Forelimb muscle (tissue), 1 donor: ENCODE measurements at regions not wholly inside any gene's neighbourhood (a gene's known extent, or its start where the extent isn't known, plus 50 kb on each side); places are given as distances from the start of the nearest gene placed in this dataset.

Experiments used
- DNase-seq: peaks from one replicate; pipeline ENCODE4 v3.0.0-alpha.2; 2013; ENCODE audit warnings: low read depth

DNA sequence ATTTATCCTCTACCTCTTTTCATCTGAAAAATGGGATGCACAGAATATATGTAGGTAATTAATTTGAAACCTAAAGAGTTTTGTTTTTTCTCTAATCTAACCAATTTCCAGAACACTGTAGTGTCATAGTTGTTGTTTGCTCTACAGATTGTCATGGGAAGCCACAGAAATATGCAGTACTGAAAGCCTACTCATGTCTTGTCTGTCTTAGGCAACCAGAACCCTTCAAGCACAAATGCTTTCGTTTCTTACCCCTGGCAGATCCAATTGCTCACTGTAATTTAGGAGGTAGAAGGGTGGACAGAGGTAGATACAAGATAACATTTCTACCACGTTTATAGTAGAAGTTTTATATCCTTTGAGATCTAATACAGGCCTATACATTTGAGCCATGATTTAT, 330.2 kb upstream of the NOVA1 start:
- no peak for DNase-seq

DNA sequence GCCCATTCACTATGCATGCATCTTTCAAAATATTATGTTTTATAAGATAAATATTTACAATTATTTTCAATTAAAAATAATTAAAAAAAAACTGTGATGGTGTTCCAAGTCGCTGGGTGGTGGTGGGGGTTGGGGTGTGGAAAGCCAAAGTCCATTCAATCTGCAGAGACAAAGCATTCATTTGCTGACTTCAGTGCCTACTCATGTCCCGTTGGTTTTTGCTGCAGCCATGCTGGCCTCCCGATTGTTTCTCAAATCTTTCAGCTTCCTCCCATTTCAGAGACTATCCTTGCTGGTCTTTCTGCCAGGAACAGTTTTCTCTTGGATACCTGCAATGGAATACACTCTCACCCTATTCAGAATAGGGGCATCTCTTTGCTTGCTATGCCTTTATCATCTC, 331.5 kb upstream of the NOVA1 start:
- no peak for DNase-seq

DNA sequence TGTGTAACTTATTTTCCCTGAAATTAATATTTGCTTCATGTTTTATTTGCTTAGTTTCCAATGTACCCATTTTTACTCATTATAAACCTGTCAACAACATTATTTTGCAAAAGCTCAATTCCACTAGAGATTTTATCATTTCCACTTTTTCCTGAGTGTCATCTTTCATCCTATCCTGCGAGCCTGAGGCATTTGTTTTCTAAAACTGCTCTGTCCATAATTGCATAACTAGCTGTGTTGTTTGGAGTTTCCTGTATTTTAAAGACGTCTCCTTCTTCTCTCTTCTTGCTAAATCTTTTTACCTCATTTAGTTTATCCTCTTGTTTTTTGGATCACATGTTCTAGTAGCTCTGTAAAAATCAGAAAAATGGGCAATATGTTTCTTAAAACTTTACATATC, 332.7 kb upstream of the NOVA1 start:
- no peak for DNase-seq

DNA sequence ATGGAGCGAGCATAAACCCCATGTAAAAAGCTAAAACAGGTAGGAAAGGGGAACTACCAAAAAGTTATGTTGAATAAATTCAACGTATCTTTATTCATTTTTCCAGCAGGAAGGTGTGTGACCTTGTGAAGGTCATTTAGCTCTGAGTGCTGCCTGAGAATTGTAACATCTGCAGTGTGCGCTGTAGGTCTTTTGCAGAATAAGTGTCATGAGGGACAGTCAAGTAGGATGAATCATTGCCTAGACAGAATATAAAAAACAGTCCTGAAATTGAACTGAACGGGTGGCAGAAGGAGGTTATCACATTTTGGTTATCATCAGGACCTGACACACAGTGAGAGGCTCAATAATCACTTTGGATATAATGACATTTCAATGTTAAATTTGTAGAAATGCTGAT, 334.8 kb upstream of the NOVA1 start:
- no peak for DNase-seq

DNA sequence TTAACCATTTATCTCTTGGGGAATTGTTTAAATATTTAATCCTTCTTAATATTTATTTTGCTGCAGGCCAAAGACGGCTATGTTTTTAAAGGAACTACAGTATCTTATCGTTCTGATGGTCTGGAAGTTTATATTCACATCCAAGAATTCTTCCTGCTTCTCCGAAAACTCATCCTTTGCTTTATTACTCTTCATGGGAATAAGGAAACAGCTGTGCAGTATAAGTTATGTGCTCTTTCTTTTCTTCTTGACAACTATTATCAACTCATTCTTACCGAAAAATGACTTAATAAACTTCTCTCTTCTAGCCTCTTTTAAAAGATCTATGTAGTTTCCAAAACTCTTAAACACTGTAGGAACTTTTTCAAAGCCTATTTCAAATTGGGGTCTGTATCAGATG, 335.6 kb upstream of the NOVA1 start:
- no peak for DNase-seq

DNA sequence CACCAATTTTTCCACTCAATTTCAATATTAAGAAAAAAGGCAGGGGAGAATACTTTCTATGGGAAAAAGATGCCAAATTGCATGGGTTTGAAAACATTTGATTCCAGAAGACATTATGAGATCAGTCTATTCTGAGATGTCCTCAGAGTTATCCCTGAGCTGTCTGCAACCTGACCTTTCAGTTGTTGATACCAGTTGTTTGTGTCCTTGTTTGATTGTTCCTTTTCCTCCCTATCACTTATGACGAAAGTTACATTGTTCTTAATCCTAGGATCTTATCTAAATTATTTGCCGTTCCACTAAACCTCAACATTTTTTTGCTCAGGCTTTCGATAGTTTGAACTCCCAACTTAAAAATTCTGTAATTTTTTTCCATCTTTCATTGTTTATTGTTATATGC, 336.3 kb upstream of the NOVA1 start:
- no peak for DNase-seq

DNA sequence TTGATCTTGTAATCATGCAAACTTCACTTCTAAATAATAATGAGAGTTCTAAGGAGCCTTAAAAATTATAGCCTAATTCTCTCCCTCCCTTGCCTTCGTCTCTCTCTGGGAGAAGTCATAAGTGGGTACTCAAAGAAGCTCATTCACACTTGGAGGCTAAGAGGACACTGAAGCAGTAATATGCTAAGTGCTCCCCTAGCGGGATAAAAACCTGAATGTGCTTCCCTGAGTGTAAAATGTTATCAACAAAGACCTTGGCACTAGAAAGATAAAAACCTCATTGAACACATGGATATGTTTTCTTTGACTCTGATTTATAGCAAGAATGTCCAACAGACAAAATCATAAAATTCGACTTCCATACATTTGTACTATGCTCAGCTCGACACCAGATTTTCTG, 337.9 kb upstream of the NOVA1 start:
- no peak for DNase-seq

DNA sequence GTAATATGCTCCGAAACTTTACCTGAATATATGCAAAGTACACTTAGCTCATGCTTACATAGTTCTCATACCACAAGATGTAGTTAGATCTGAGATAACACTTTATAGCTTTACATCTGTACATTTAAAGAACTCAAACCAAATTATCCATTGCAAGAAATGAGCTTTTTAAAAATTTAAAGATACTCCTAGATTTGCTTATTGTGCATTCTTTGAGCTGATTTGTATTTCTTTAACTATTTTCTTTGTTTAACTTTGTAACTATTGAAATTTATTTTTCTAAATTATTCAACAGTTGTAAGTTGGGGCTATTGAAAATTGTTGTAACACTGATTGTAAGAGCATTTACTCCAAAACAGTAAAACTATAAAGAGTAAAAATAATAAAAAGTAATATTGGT, 340.2 kb upstream of the NOVA1 start:
- DNase-seq, result no peak

DNA sequence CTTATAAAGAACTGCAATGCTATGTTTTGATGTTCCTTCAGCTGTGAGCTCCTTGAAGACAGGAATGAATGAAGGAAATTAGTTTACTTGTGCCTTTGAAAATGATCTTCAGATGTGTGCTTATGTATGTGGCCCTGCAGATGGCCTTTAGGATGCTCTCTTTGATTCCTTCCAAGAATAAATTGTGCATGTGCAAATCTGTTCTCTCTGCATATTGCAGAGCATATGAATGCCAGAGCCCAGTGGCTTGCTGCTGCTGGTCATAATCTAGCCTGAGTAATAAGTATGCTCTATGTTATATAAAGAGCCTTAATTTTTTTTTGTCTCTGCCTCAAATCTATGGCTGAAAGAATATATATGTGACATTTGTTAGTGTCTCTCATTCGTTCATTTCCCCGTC, 341.9 kb upstream of the NOVA1 start:
- DNase-seq, result no peak

DNA sequence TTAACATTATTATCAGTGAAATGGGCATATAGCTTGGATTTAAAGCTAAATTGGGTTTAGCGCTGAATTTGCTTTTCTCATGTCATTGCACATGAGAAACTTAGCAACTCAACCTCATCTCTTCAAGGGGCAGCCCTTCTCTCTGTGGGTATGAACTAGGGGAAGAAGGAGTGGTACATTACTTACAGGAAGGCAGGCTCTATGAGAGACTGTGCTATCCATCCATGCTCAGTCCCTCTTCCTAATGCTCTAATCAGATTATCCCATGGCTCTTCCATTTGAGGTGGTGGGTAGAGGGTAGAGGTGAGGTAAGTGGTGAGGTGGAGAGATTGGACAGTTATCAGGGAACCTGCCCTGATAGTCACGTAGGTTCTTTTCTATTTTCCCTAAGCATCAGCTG, 343.7 kb upstream of the NOVA1 start:
- no peak for DNase-seq

DNA sequence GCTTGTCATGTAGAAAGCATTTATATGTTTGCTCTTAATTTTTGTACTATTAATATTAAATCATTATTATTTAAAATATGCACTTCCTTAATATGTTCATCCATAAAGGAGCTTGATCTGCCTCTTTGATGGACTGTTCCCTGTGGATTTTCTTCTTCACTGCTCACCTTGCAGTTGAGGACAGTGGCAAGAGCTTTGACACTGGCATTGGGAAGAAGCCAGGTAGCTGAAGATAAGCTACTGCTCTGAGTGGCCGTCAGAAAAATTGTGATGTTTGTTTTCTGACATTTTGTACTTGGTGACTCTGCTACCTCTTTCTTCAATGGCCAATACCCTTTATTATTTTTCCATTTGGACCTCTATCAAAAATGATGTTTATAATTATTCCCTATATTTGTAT, 349.4 kb upstream of the NOVA1 start:
- DNase-seq, result no peak

DNA sequence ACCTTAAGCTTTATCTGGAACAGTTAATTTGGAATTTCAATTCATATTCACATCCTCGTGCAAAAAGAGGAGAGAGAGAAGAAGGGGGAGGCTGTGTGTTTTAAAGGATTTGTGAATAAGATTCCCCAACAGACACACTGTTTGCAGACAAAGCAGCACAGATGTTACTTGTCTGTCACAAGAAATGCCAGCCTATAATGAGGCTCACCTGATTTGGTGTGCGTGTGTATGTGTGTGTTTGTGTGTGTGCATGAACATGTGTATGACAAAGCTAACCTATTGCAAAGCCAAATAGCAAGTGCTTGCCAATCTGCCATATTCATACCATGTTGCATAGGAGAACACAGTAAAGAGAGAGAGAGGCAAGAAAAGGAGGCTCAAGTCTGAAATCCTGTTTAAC, 361.6 kb upstream of the NOVA1 start:
- no peak for DNase-seq

DNA sequence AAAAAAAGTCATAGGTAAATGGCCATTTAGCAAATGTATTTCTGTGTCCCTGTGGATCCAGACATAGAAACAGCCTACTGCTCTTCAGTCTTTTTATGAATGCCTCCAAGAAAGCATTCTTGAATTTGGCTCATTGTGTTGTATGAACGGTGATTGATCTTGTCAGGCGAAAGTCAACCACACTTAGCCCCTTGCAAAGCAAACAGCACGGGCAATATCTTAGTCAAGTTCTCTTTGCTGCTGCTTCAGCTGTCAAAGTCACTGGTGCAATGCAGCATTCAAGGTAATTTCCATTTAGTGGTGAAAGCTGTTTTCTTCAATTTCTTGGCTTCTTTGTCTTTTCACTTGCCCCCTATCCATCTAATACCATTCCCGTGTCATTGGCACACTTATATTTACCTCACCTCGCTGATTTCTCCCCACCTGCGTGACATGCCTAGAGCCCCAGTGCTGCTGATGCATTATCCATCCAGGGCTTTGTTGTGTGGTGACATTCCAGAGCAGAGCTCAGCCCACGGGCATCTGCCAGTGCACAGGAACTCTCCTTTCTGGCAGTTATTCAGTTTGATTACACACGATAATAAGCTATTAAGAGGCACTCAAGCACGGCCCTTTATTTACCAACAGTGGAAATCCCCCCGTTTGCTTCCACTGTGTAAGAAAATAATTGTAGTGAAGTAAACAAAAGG, 362.3 kb upstream of the NOVA1 start:
- no peak for DNase-seq

DNA sequence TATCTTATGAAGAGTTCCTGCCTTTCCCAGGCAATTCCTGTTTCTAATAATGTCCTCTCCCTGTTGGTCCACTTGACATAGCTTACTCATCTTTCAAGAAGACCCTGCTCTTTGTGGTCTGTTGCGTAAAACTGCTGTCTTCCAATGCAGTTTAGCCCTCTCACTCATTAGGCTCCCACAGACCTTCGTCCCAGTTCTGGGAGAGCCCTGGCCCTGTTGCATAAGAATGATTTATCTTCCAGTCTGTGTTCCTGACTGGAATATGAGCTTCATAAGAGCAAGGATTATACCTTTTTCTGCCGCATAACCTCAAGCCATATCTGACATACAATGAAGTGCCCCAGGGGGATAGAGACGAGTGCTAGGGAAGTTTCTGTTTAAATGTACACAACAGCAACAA, 365.9 kb upstream of the NOVA1 start:
- DNase-seq, result no peak

DNA sequence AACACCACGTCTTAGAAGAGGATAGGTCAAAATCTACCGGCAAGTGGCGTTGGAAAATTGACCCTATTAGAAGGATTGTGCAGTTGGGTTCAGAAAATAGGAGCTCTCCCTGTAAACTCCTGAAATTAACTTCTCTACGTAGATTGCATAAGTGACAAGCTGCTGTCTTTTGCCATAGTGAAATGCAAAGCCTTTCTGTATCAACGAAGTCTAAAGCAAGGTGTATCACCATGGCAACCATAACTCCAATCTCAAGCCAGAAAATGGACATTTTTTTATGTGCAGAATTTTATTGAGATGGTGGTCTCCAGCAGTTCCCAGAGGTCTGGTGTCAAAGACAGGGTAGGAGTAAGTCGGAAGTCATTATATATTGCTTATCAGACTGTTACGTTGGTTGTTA, 367.7 kb upstream of the NOVA1 start:
- DNase-seq, result no peak

DNA sequence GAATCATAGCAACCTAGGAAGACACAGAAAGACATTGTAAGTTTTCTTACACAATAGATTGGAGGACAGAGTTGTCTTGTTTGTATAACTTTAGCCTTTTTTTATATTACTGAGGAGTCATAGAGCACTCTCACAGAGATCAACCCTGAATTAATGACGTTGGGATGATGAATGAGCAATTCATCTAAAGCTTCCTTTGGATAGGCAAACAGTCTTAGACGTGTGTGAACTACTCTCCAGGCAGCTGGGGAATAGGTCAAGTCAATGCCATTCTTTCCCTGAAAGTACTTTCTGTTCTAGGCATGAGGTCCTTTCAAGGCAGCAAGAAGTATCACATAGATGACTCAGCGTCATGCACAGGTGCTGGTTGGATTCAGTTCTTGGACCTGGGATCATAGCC, 369.1 kb upstream of the NOVA1 start:
- DNase-seq, result no peak

DNA sequence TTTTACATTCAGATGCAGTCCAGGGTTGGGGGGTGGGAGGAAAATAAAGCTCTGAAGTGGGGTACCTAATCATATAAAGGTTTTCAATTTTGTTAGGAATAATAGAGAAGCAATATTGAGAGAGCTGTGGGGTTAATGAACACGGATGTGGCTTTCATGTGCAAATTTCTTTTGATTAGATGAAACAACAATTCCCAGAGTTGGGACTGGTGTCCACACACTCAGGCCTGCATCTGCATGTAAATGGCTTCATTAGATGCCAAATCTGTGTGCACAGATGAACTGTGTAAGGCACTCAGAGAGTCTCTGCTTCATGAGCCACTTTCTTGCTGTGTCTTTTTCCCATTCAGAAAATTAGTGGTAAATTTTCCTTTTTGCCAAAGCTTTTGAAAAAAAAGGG, 377.1 kb upstream of the NOVA1 start:
- DNase-seq, result no peak

DNA sequence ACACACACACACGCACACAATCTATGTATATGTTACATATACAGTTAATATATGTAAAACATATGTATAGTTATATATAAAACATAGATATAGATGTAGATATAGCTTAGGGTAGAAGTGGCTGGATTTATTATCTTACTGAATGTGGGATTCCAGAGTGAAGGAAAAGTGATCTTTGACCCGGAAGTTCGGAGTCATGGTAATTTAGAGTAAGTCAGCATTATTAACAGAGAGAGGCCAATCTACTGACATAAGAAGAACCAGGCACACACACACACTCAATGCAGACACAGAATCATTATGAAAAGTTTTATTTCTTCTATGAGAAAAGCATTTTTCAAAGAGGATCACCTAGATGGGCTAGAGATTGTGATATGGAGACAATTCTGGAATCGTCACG, 384.2 kb upstream of the NOVA1 start:
- no peak for DNase-seq

DNA sequence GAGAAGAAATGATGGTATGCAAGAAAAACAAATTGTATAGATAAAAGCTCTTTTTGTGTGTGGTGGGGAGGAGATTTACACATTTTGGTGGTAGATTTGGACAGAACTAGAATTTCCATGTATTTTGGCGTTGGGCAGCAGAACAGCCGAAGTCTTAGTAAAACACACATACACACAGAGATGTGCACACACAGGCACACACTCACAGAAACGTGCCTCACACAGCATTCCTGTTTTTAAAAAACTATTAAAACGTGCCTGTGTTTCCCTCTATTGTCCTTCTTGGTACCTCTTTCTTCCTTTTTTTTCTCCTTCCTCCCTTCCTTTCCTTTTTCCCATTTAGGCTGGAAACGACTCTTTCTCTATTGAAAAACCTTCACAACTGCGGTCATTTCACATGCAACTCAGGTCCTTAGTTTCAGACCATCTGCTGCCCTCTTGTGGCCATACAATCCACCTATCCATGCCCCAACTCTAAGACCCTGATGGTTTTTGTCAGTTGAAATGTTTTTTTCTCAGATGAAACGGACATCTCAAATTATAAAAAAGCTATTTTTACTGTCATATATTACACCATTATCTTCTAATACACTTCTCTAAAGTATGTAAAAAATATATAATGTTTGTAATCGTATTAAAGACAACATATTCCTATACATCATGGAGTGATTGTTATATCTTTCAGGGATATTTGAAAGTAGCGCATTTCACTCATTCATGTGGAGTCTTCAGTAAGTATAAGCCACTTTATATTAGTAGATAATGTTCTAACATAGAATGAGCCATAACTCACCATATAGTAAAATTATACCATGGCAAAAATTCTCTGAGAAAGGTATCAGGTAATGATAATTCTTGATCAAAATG, 386.7 kb upstream of the NOVA1 start:
- DNase-seq, result no peak

DNA sequence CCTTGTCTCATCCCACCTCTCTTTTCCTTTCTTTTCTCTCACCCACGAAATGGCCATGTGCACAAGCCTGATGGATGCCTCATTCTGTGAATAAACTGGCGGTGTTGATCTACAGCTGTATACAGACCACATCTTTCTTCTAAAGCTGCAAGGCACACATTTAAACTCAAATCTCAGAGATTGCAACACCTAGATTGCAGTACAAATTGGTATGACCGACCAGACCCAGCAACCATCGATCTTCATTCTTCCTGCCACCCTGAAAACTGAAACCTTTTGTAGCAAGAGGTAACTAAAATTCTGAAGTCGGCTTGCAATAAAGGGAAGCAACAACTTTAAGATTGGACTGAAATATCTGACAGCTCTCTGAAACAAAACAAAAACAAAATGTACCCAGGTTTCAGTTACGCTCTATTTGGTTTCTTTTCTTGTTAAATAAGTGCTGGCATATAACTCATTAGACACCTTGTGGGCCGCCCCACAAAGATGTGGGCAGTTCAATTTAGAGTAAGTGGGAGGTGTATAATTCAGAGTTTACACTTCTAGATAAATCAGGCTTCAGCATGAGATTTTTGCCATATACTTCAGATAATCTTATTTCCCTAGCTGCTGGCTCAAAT, 390.0 kb upstream of the NOVA1 start:
- DNase-seq, result no peak

DNA sequence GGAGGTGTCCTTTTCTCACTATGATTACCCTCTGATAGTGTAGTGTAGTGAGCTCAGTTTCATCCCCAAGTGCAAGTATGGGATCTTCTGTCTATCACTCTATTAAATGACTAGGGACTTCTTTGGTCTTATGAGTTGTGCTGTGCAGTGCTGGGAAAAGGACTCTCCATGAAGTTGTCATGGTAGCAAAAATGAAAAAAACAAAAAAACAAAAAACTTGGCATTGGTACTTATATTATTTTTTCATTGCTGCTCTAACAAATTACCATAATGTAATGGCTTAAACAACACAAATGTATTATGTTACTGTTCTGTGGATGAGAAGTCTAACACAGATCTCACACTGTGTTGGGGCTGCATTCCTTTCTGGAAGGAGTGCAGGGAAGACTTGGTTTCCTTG, 393.1 kb upstream of the NOVA1 start:
- no peak for DNase-seq

DNA sequence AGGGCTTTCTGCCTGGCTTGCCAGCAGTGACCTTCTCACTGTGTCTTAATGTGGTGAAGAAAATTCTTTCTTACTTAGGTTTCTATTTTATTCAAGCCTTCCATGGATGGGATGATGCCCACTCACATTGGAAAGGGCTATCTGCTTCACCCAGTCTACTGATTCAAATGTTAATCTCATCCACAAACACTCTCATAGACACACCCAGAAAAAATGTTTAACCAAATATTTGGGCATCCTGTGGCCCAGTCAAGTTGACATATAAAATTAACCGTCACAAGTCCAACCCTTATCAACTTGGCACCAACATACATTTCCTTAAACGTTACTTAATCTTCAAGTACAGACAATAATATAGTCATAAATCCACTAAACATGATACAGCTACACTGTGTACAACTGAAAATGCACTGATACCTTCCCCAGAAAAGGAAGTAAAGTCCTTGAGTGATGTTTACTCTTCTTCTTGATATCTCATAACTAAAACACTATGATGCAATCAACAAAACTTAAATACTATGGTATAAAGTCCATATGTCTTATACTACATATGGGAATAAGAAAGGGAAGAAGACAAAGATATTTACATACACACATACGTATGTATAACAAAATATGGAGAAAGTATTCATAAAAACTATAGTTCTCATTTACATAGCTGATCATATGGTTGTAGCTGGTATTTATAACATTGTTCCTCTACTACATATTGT, 394.7 kb upstream of the NOVA1 start:
- no peak for DNase-seq

DNA sequence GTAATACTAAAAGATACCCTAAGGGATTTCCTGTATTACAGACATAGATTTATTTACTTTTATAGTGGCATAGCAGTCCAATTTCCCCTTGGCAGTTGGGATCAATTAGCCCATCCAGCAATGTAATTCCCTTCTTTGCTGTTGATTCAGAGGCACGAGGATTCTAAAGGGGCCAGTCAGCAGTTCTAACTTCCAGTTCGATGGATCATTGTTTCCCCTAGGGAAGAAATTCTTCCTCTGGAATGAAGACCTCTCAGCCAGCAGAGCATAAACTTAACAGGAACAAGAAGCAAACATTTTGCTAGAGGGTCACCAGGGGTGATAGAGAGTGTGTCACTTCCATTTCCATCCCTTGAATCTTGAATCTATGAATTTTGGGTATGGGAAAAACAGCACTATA, 395.7 kb upstream of the NOVA1 start:
- DNase-seq, result no peak
